ENCODE measurements at regions not wholly inside any gene's neighbourhood (a gene's known extent, or its start where the extent isn't known, plus 50 kb on each side); places are given as distances from the start of the nearest gene placed in this dataset.

DNA sequence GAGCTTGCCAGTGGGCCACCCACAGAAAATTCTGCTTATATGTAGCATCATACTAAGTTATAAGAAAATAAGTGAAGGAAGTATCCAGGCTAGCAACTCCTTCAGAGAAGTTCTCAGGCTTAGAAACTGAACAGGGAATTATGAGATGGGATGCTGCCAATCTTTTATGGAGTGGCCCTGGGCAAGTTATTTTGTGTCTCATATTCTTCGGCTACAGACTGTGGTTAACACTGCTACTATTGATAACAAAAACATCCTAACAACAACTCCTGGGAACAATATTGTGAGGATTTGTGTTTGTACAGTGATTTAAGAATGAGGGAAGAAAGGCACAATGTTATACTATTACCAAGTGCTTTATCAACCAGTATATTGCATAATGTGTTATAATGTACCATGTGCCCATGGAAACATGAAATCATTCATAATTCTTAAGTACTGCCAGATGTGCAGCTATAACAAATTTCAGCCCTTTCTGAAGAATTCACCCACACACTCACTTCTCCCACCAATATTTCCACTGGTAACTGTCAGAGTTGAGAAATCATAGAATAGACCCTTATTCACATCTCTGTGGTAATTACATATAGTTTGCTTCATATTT lies 113.3 kb upstream of the SOX5 start:
- TF ChIP-seq, protein P1, sequence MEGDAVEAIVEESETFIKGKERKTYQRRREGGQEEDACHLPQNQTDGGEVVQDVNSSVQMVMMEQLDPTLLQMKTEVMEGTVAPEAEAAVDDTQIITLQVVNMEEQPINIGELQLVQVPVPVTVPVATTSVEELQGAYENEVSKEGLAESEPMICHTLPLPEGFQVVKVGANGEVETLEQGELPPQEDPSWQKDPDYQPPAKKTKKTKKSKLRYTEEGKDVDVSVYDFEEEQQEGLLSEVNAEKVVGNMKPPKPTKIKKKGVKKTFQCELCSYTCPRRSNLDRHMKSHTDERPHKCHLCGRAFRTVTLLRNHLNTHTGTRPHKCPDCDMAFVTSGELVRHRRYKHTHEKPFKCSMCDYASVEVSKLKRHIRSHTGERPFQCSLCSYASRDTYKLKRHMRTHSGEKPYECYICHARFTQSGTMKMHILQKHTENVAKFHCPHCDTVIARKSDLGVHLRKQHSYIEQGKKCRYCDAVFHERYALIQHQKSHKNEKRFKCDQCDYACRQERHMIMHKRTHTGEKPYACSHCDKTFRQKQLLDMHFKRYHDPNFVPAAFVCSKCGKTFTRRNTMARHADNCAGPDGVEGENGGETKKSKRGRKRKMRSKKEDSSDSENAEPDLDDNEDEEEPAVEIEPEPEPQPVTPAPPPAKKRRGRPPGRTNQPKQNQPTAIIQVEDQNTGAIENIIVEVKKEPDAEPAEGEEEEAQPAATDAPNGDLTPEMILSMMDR (IDR thresholded peaks at IDR 0.05) = no peak
- TF ChIP-seq, protein P2, sequence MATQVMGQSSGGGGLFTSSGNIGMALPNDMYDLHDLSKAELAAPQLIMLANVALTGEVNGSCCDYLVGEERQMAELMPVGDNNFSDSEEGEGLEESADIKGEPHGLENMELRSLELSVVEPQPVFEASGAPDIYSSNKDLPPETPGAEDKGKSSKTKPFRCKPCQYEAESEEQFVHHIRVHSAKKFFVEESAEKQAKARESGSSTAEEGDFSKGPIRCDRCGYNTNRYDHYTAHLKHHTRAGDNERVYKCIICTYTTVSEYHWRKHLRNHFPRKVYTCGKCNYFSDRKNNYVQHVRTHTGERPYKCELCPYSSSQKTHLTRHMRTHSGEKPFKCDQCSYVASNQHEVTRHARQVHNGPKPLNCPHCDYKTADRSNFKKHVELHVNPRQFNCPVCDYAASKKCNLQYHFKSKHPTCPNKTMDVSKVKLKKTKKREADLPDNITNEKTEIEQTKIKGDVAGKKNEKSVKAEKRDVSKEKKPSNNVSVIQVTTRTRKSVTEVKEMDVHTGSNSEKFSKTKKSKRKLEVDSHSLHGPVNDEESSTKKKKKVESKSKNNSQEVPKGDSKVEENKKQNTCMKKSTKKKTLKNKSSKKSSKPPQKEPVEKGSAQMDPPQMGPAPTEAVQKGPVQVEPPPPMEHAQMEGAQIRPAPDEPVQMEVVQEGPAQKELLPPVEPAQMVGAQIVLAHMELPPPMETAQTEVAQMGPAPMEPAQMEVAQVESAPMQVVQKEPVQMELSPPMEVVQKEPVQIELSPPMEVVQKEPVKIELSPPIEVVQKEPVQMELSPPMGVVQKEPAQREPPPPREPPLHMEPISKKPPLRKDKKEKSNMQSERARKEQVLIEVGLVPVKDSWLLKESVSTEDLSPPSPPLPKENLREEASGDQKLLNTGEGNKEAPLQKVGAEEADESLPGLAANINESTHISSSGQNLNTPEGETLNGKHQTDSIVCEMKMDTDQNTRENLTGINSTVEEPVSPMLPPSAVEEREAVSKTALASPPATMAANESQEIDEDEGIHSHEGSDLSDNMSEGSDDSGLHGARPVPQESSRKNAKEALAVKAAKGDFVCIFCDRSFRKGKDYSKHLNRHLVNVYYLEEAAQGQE (IDR thresholded peaks at IDR 0.05) = no peak
- no peak for TF ChIP-seq JUN (IDR thresholded peaks at IDR 0.05)
- no peak for TF ChIP-seq MAZ (IDR thresholded peaks at IDR 0.05; ENCODE audit: borderline replicate concordance, low read depth, low read length)
- no peak for TF ChIP-seq RFX5 (IDR thresholded peaks at IDR 0.05)
- TF ChIP-seq POLR2A (IDR thresholded peaks at IDR 0.05; ENCODE audit: low read length) = no peak
- TF ChIP-seq SMC3 (IDR thresholded peaks at IDR 0.05) = no peak
- no peak for TF ChIP-seq BHLHE40 (IDR thresholded peaks at IDR 0.05; ENCODE audit: low read depth, low read length)
